Eye (tissue), 1 donor: ENCODE measurements at regions not wholly inside any gene's neighbourhood (a gene's known extent, or its start where the extent isn't known, plus 50 kb on each side); places are given as distances from the start of the nearest gene placed in this dataset.
"Not testable (repeated sequence)": the region's sequence is repeated elsewhere in the genome, so short reads cannot be mapped to it uniquely, and the experiment has no call there.

Source experiments
- DNase-seq: peaks from one replicate; pipeline ENCODE4 v3.0.0-alpha.2; 2015

- DNase-seq, result no peak
Observed at GRCh38 chr2:240383099-240383758, 52.2 kb upstream of the GPC1 start.

GRCh38 chr2:240383871-240384700 lies 51.4 kb upstream of the GPC1 start:
- DNase-seq, result no peak

GRCh38 chr2:240384711-240385450 lies 50.6 kb upstream of the GPC1 start:
- no peak for DNase-seq

GRCh38 chr2:240385451-240386161 lies 49.9 kb upstream of the GPC1 start:
- not testable (repeated sequence) for DNase-seq
